Testis (tissue), 2 donors: ENCODE measurements at regions not wholly inside any gene's neighbourhood (a gene's known extent, or its start where the extent isn't known, plus 50 kb on each side); places are given as distances from the start of the nearest gene placed in this dataset.

ENCODE experiments used
- CTCF ChIP-seq, 3 experiments: fragments of 450-650 bp in 2 of 3; fragments of 200-600 bp in 1 of 3; sonication (generic) in 1 of 3; IDR thresholded peaks; one replicate each; pipeline ENCODE4 v1.5.1; 2016 to 2019; ENCODE audit warnings: antibody characterized with exemption in 3 of 3, mild to moderate bottlenecking in 2 of 3, moderate library complexity in 1 of 3
- POLR2A ChIP-seq: fragments of 450-650 bp; IDR thresholded peaks from one replicate; pipeline ENCODE4 v1.6.1; 2017; ENCODE audit warnings: antibody characterized with exemption, mild to moderate bottlenecking, moderate library complexity

GRCh38 chr5:12022444-12022843, 118.2 kb upstream of the CTNND2 start:
- no peak for TF ChIP-seq CTCF (IDR thresholded peaks at IDR 0.05)
- TF ChIP-seq POLR2A = no peak
